ENCODE measurements at regions not wholly inside any gene's neighbourhood (a gene's known extent, or its start where the extent isn't known, plus 50 kb on each side); places are given as distances from the start of the nearest gene placed in this dataset.

- no TSS peak for BruUV-seq (replicated peaks)
- intact Hi-C loops (cut with micrococcal nuclease): no loop called here
- no peaks in the 10 kb centered on the region for H3K79me2 ChIP-seq (ENCODE audit: insufficient read depth, low read length)
- H3K27ac ChIP-seq (ENCODE audit: low read depth, low read length): no peak overlapping the region
- ATAC-seq (no peak), DNase-seq (ENCODE audit: low read depth, low spot score) (no peak)
- no peaks in the 10 kb centered on the region for H3K9me3 ChIP-seq (ENCODE audit: control insufficient read depth in 1 of 2, insufficient read depth in 1 of 2, low read depth in 1 of 2, low read length in 2 of 2)
- ChIA-PET RAD21 (ENCODE audit: low non-redundant PET in 1 of 2, low total read pairs in 2 of 2, uncharacterized antibody in 2 of 2, unreplicated experiment in 2 of 2) (no interaction called here), POLR2A (no interaction called here), CTCF (no interaction called here)
- no peaks in the 10 kb centered on the region for H3K4me1 ChIP-seq (ENCODE audit: control insufficient read depth in 1 of 2, insufficient read depth in 2 of 2, low read length in 2 of 2)
- no peaks in the 10 kb centered on the region for H4K20me1 ChIP-seq (ENCODE audit: insufficient read depth)
- no peaks in the 10 kb centered on the region for H3K36me3 ChIP-seq (ENCODE audit: control insufficient read depth in 1 of 2, insufficient read depth in 2 of 2, low read length in 2 of 2)
- H2AFZ ChIP-seq (ENCODE audit: low read depth, low read length, poor library complexity, severe bottlenecking): no peak overlapping the region
- H3K4me3 ChIP-seq (replicated peaks in 1 of 2; ENCODE audit: low read depth in 1 of 2, low read length in 2 of 2): no peak overlapping the region
- no peak overlapping the region for H3K4me2 ChIP-seq (ENCODE audit: low read length)
- no peaks in the 10 kb centered on the region for H3K27me3 ChIP-seq (ENCODE audit: insufficient read depth, low read length)
- H3K9ac ChIP-seq (ENCODE audit: low read length): no peak overlapping the region
- TF ChIP-seq REST (IDR thresholded peaks at IDR 0.05; ENCODE audit: low read depth) (no peak), RAD21 (IDR thresholded peaks at IDR 0.05; ENCODE audit: low read depth) (no peak), ELF1 (IDR thresholded peaks at IDR 0.05; ENCODE audit: borderline replicate concordance, low read depth) (no peak), JUND (IDR thresholded peaks at IDR 0.05) (no peak), SIN3A (IDR thresholded peaks at IDR 0.05; ENCODE audit: low read depth) (no peak), ZNF274 (IDR thresholded peaks at IDR 0.05; ENCODE audit: low read depth, low read length) (no peak), EZH2phosphoT487 (IDR thresholded peaks at IDR 0.05; ENCODE audit: borderline replicate concordance) (no peak), FOSL1 (IDR thresholded peaks at IDR 0.05; ENCODE audit: low read depth) (no peak), YY1 (IDR thresholded peaks at IDR 0.05; ENCODE audit: extremely low read depth, insufficient replicate concordance, low read depth, low read length) (no peak), TCF7L2 (IDR thresholded peaks at IDR 0.05; ENCODE audit: borderline replicate concordance, extremely low read depth, insufficient read depth, insufficient read length) (no peak), CTCF (IDR thresholded peaks at IDR 0.05 in 2 of 3, conservative IDR thresholded peaks at IDR 0.05 in 1 of 3; ENCODE audit: borderline replicate concordance in 1 of 3, insufficient read depth in 1 of 3, low read depth in 2 of 3, low read length in 2 of 3) (no peak), ZFX (IDR thresholded peaks at IDR 0.05) (no peak), EZH2 (IDR thresholded peaks at IDR 0.05) (no peak), CEBPB (IDR thresholded peaks at IDR 0.05; ENCODE audit: low read depth) (no peak), EGR1 (IDR thresholded peaks at IDR 0.05; ENCODE audit: low read depth) (no peak), POLR2A (IDR thresholded peaks at IDR 0.05; ENCODE audit: borderline replicate concordance, extremely low read depth, insufficient read depth, insufficient read length) (no peak), CBX3 (IDR thresholded peaks at IDR 0.05; ENCODE audit: low read depth) (no peak), MAX (IDR thresholded peaks at IDR 0.05) (no peak)
- H3K9me2 ChIP-seq (ENCODE audit: insufficient read depth): no peaks in the 10 kb centered on the region
These were observed 259.6 kb upstream of the RPS23 start for GRCh38 chr5:82537687-82538306.
